ENCODE measurements at regions not wholly inside any gene's neighbourhood (a gene's known extent, or its start where the extent isn't known, plus 50 kb on each side); places are given as distances from the start of the nearest gene placed in this dataset.

DNA sequence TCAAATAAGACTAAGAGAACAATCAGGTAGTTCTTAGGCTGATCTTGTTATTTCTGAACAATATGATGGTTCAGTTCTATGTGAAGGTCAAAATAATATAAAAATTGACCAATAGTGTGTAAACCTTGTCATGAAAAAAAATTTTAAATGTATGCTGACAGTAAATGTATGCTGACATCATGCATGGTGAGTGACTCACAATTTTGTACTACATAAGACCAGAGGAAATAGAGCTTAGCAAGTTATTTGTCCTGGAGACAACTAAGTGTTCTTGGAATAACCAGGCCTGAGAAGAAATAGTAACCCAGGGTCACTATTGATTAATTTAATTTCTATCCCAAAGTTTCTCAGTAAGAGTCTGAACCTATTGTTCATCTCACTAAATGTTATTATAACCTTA, 182.2 kb upstream of the PCDH15 start:
- H3K9me3 Mint-ChIP-seq (ENCODE audit: unreplicated experiment), result no peaks in the 10 kb centered on the region
- Histone ChIP-seq H3K9me3 (ENCODE audit: insufficient read depth, low read depth, low read length) (no peaks in the 10 kb centered on the region), H3K27me3 (ENCODE audit: insufficient read depth, low read length) (no peaks in the 10 kb centered on the region), H3K79me2 (ENCODE audit: insufficient read depth, low read length) (no peaks in the 10 kb centered on the region), H2AFZ (ENCODE audit: low read depth, low read length) (no peak overlapping the region), H3K4me1 (ENCODE audit: insufficient read depth, low read length) (no peaks in the 10 kb centered on the region), H3K36me3 (ENCODE audit: insufficient read depth, low read length) (no peaks in the 10 kb centered on the region), H4K20me1 (ENCODE audit: insufficient read depth, low read length) (no peaks in the 10 kb centered on the region), H3K9ac (ENCODE audit: low read length) (no peak overlapping the region), H3K27ac (ENCODE audit: low read depth, low read length) (no peak overlapping the region), H3K4me3 (ENCODE audit: insufficient read depth, low read depth, low read length) (no peak overlapping the region), H3K4me2 (ENCODE audit: low read length) (no peak overlapping the region)
- H3K27me3 Mint-ChIP-seq (ENCODE audit: low read depth, unreplicated experiment), result no peaks in the 10 kb centered on the region
- no peaks in the 10 kb centered on the region for H3K36me3 Mint-ChIP-seq (ENCODE audit: low read depth, unreplicated experiment)
- DNase-seq (ENCODE audit: low read depth) (peak; percentile 0), FAIRE-seq (no peak)
- H3K27ac Mint-ChIP-seq (ENCODE audit: unreplicated experiment), result no peak overlapping the region
- H3K4me1 Mint-ChIP-seq (ENCODE audit: low read depth, unreplicated experiment), result no peaks in the 10 kb centered on the region
- H3K4me3 Mint-ChIP-seq (ENCODE audit: unreplicated experiment), result no peak overlapping the region
- TF ChIP-seq EZH2 (IDR thresholded peaks at IDR 0.05; ENCODE audit: insufficient read depth, low read length), result no peak
- TF ChIP-seq, protein P1, sequence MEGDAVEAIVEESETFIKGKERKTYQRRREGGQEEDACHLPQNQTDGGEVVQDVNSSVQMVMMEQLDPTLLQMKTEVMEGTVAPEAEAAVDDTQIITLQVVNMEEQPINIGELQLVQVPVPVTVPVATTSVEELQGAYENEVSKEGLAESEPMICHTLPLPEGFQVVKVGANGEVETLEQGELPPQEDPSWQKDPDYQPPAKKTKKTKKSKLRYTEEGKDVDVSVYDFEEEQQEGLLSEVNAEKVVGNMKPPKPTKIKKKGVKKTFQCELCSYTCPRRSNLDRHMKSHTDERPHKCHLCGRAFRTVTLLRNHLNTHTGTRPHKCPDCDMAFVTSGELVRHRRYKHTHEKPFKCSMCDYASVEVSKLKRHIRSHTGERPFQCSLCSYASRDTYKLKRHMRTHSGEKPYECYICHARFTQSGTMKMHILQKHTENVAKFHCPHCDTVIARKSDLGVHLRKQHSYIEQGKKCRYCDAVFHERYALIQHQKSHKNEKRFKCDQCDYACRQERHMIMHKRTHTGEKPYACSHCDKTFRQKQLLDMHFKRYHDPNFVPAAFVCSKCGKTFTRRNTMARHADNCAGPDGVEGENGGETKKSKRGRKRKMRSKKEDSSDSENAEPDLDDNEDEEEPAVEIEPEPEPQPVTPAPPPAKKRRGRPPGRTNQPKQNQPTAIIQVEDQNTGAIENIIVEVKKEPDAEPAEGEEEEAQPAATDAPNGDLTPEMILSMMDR (IDR thresholded peaks at IDR 0.05; ENCODE audit: insufficient read depth, low read depth, low read length), result no peak

DNA sequence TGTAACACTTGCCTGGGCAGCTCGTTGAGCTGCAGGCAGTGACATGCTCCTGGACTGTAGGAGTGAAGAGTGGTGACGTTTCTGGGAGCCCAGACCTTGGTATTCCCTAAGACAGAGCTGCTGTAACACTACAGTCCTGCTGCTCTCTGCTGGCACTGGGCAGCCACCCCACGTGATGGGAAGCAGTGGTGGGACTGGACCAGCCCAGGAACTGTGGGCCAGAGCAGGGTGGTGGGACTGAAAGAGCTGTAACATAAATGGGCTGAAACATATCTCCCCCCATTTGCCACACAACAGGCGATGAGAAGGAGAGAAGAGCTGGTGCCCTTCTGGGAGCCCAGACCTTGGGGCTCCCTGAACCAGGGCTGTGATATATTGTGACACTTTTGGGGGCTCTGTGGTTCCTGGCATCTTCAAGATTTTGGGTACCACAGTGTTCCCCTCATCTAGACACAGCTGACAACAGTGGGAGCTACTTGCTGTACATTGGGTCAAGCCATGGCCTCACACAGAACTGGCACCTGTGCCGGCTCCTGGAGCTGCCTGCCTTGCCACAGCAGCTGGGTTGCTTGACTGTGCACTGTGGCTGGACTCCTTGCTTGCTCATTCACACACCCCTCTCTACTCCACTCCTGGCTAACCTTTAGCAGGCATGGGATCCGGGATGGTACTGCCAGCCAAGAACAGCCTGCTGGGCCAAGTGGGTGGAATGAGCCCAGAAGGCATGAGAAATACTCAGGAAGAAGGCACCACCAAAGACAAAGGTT, 161.3 kb upstream of the PCDH15 start:
- H3K27me3 ChIP-seq (ENCODE audit: insufficient read depth, low read length), result no peaks in the 10 kb centered on the region

More for the DNA sequence above, 161.3 kb upstream of the PCDH15 start:
- no peaks in the 10 kb centered on the region for H3K4me1 Mint-ChIP-seq (ENCODE audit: low read depth, unreplicated experiment)
- no peak overlapping the region for H3K4me3 Mint-ChIP-seq (ENCODE audit: unreplicated experiment)
- Histone ChIP-seq H4K20me1 (ENCODE audit: insufficient read depth, low read length) (no peaks in the 10 kb centered on the region), H3K4me2 (ENCODE audit: low read length) (no peak overlapping the region), H3K9me3 (ENCODE audit: insufficient read depth, low read depth, low read length) (peaks cover 3% of the 10 kb centered on the region), H3K4me1 (ENCODE audit: insufficient read depth, low read length) (no peaks in the 10 kb centered on the region), H2AFZ (ENCODE audit: low read depth, low read length) (no peak overlapping the region), H3K9ac (ENCODE audit: low read length) (no peak overlapping the region), H3K36me3 (ENCODE audit: insufficient read depth, low read length) (no peaks in the 10 kb centered on the region), H3K79me2 (ENCODE audit: insufficient read depth, low read length) (no peaks in the 10 kb centered on the region), H3K27ac (ENCODE audit: low read depth, low read length) (no peak overlapping the region), H3K4me3 (ENCODE audit: insufficient read depth, low read depth, low read length) (no peak overlapping the region)
- H3K9me3 Mint-ChIP-seq (ENCODE audit: unreplicated experiment), result no peaks in the 10 kb centered on the region
- FAIRE-seq (no peak), DNase-seq (ENCODE audit: low read depth) (no peak)
- no peak overlapping the region for H3K27ac Mint-ChIP-seq (ENCODE audit: unreplicated experiment)
- H3K27me3 Mint-ChIP-seq (ENCODE audit: low read depth, unreplicated experiment), result no peaks in the 10 kb centered on the region
- TF ChIP-seq, protein P1 (IDR thresholded peaks at IDR 0.05; ENCODE audit: insufficient read depth, low read depth, low read length), result no peak
- no peak for TF ChIP-seq EZH2 (IDR thresholded peaks at IDR 0.05; ENCODE audit: insufficient read depth, low read length)
- H3K36me3 Mint-ChIP-seq (ENCODE audit: low read depth, unreplicated experiment), result no peaks in the 10 kb centered on the region

Measured in astrocyte (in vitro differentiated cells and primary cell).